ENCODE measurements at regions not wholly inside any gene's neighbourhood (a gene's known extent, or its start where the extent isn't known, plus 50 kb on each side); places are given as distances from the start of the nearest gene placed in this dataset.

- no peak overlapping the region for H3K4me3 ChIP-seq
- H3K36me3 ChIP-seq (ENCODE audit: control insufficient read depth in 2 of 2, insufficient read depth in 2 of 2, low read length in 1 of 2), result no peaks in the 10 kb centered on the region
- H3K4me1 ChIP-seq (ENCODE audit: control insufficient read depth, insufficient read depth, low read length), result no peaks in the 10 kb centered on the region
- SMC1A ChIA-PET (ENCODE audit: uncharacterized antibody, unreplicated experiment), result no interaction called here
- FAIRE-seq, result no peak
- in situ Hi-C loops (cut with MboI) (no loop called here), intact Hi-C loops (cut with micrococcal nuclease; ENCODE audit: unreplicated experiment) (no loop called here)
- no TSS peak for BruUV-seq (replicated peaks)
- RAD21 ChIA-PET (ENCODE audit: unreplicated experiment), result no interaction called here
- no peak for TF ChIP-seq TCF3 (IDR thresholded peaks at IDR 0.05; ENCODE audit: borderline replicate concordance, insufficient read depth, low read depth, low read length)
- TF ChIP-seq NR2C2 (IDR thresholded peaks at IDR 0.05; ENCODE audit: borderline replicate concordance, control insufficient read depth, insufficient read length, low read depth), result no peak
- no peak for TF ChIP-seq BCL3 (IDR thresholded peaks at IDR 0.05; ENCODE audit: borderline replicate concordance, insufficient read depth, low read depth, low read length, poor library complexity, severe bottlenecking)
- no peak for TF ChIP-seq BCL11A (IDR thresholded peaks at IDR 0.05; ENCODE audit: low read depth, low read length)
- TF ChIP-seq SRF (IDR thresholded peaks at IDR 0.05; ENCODE audit: low read depth in 2 of 2, low read length in 2 of 2), result no peak
- TF ChIP-seq ZNF24 (IDR thresholded peaks at IDR 0.05), result no peak
- TF ChIP-seq FOS (IDR thresholded peaks at IDR 0.05; ENCODE audit: borderline replicate concordance, extremely low read depth, insufficient read length), result no peak
- TF ChIP-seq HDAC6 (IDR thresholded peaks at IDR 0.05; ENCODE audit: unreplicated experiment), result no peak
- TF ChIP-seq CBX3 (IDR thresholded peaks at IDR 0.05; ENCODE audit: borderline replicate concordance, low read depth), result no peak
- TF ChIP-seq ZNF207 (IDR thresholded peaks at IDR 0.05; ENCODE audit: borderline replicate concordance), result no peak
- TF ChIP-seq NFYB (IDR thresholded peaks at IDR 0.05; ENCODE audit: insufficient read depth, low read depth, low read length), result no peak
- no peak for TF ChIP-seq NFIC (IDR thresholded peaks at IDR 0.05; ENCODE audit: low read depth, low read length)
- no peak for ATAC-seq
- H2AFZ ChIP-seq (ENCODE audit: control insufficient read depth, low read depth, low read length), result no peak overlapping the region
- H3K27me3 ChIP-seq (replicated peaks in 1 of 2; ENCODE audit: control insufficient read depth in 2 of 2, insufficient read depth in 2 of 2, low read length in 1 of 2), result no peaks in the 10 kb centered on the region
- H3K4me2 ChIP-seq (ENCODE audit: control insufficient read depth, insufficient read depth), result no peak overlapping the region
- WGBS (ENCODE audit: insufficient coverage, insufficient replicate concordance, low lambda C conversion rate, missing lambda C conversion rate), result 55% methylated on average over 5 of the region's 5 CpGs
- H3K79me2 ChIP-seq (ENCODE audit: control insufficient read depth, insufficient read depth, low read length), result no peaks in the 10 kb centered on the region
- no peak for DNase-seq (ENCODE audit: low read depth, low spot score)
- no peak overlapping the region for H3K9ac ChIP-seq (ENCODE audit: control insufficient read depth, insufficient read depth, low read length)
- CTCF ChIA-PET, result no interaction called here
- H3K27ac ChIP-seq (ENCODE audit: control insufficient read depth, insufficient read depth), result no peak overlapping the region
- H3K9me3 ChIP-seq (replicated peaks; ENCODE audit: control insufficient read depth, insufficient read depth, low read length), result no peaks in the 10 kb centered on the region; the same call in 2 of the 3 replicates
- no peaks in the 10 kb centered on the region for H4K20me1 ChIP-seq (ENCODE audit: control insufficient read depth, insufficient read depth)
- POLR2A ChIA-PET, result no interaction called here
Measured at GRCh38 chr2:60249879-60250278, 303.6 kb downstream of the BCL11A start.

Measured in GM12878 (cell line).